GM12878 (cell line): ENCODE measurements at regions not wholly inside any gene's neighbourhood (a gene's known extent, or its start where the extent isn't known, plus 50 kb on each side); places are given as distances from the start of the nearest gene placed in this dataset.

Experiments used
- ATAC-seq: fragments of 200-7000 bp; cut with Tn5 transposase; 3 replicates; pipeline ENCODE4 v1.9.1; 2020; ENCODE audit warnings: mild to moderate bottlenecking, moderate library complexity
- BruUV-seq: library from RNA; stranded (reverse); fragments of 400-500 nt; replicated peaks from 2 replicates; lab custom pipeline; 2021; lab: Mats Ljungman, UMichigan
- CTCF ChIA-PET: fragments of 300-600 bp; sonication (Branson Sonifier 250); formaldehyde crosslinking; extraction: SDS; loops from one replicate; lab custom pipeline; 2021; ENCODE audit warnings: inconsistent platforms; lab: Yijun Ruan, JAX
- POLR2A ChIA-PET: fragments of 350-600 bp; formaldehyde crosslinking; extraction: SDS; loops from one replicate; lab custom pipeline; 2021; ENCODE audit warnings: inconsistent platforms; lab: Charles Lee
- RAD21 ChIA-PET: fragments of 300-600 bp; sonication (Branson Sonifier 250); formaldehyde crosslinking; loops from one replicate; lab custom pipeline; 2023; ENCODE audit warnings: antibody characterized with exemption; ENCODE audit not compliant: unreplicated experiment; lab: Charles Lee
- SMC1A ChIA-PET: fragments of 300-600 bp; sonication (Branson Sonifier 250); formaldehyde crosslinking; loops from one replicate; lab custom pipeline; 2023; ENCODE audit not compliant: unreplicated experiment, uncharacterized antibody; lab: Charles Lee
- DNase-seq: peaks from one replicate; pipeline ENCODE4 v3.0.0-alpha.2; 2011; ENCODE audit warnings: low read depth, low spot score
- FAIRE-seq: peaks from 3 replicates; lab custom pipeline; 2011; peaks lifted over from hg19 to GRCh38; lab: Jason Lieb, UNC
- H2AFZ ChIP-seq: 2 replicates; pipeline ENCODE4 v1.6.0; 2011; ENCODE audit warnings: low read depth, low read length, control low read depth; ENCODE audit not compliant: control insufficient read depth
- H3K27ac ChIP-seq: 2 replicates; pipeline ENCODE4 v1.5.1; 2011; ENCODE audit warnings: control low read depth; ENCODE audit not compliant: control insufficient read depth, insufficient read depth
- H3K27me3 ChIP-seq, 2 experiments: replicated peaks in 1 of 2; 2 replicates each; pipeline versions ENCODE4 v1.6.0 to v1.6.1; 2011; ENCODE audit warnings: low read length in 1 of 2; ENCODE audit not compliant: control insufficient read depth in 2 of 2, insufficient read depth in 2 of 2
- H3K36me3 ChIP-seq, 2 experiments: 2 replicates each; pipeline ENCODE4 v1.5.1; 2011; ENCODE audit warnings: low read length in 1 of 2; ENCODE audit not compliant: control insufficient read depth in 2 of 2, insufficient read depth in 2 of 2
- H3K4me1 ChIP-seq: 2 replicates; pipeline ENCODE4 v1.6.1; 2011; ENCODE audit warnings: mild to moderate bottlenecking, low read length, moderate library complexity, mixed read lengths; ENCODE audit not compliant: control insufficient read depth, insufficient read depth
- H3K4me2 ChIP-seq: 2 replicates; pipeline ENCODE4 v1.6.0; 2011; ENCODE audit warnings: control low read depth; ENCODE audit not compliant: control insufficient read depth, insufficient read depth
- H3K4me3 ChIP-seq: fragments of 200-600 bp; sonication (generic); 2 replicates; pipeline ENCODE4 v1.5.1; 2016
- H3K79me2 ChIP-seq: 2 replicates; pipeline ENCODE4 v1.6.0; 2011; ENCODE audit warnings: low read length; ENCODE audit not compliant: control insufficient read depth, insufficient read depth
- H3K9ac ChIP-seq: 2 replicates; pipeline ENCODE4 v1.8.0; 2011; ENCODE audit warnings: low read length, control low read depth, mixed read lengths; ENCODE audit not compliant: control insufficient read depth, insufficient read depth
- H3K9me3 ChIP-seq: replicated peaks from 3 replicates; pipeline ENCODE4 v1.5.1; 2011; ENCODE audit warnings: mild to moderate bottlenecking, low read length; ENCODE audit not compliant: control insufficient read depth, insufficient read depth
- H4K20me1 ChIP-seq: 2 replicates; pipeline ENCODE4 v1.6.0; 2011; ENCODE audit not compliant: control insufficient read depth, insufficient read depth
- ASH2L ChIP-seq: fragments of 300-600, 200-600 bp; sonication (generic); IDR thresholded peaks from 2 replicates; pipeline ENCODE4 v1.6.1; 2017; ENCODE audit warnings: low read depth, mild to moderate bottlenecking, borderline replicate concordance
- BCL11A ChIP-seq: IDR thresholded peaks from 2 replicates; pipeline ENCODE4 v1.6.1; 2011; ENCODE audit warnings: low read depth, low read length
- PAX5 ChIP-seq: IDR thresholded peaks from 2 replicates; pipeline ENCODE4 v1.6.1; 2011; ENCODE audit warnings: low read depth, low read length, borderline replicate concordance
- POLR2AphosphoS5 ChIP-seq: IDR thresholded peaks from 2 replicates; pipeline ENCODE4 v1.6.1; 2011; ENCODE audit warnings: mild to moderate bottlenecking, low read length, inconsistent platforms
- ZNF217 ChIP-seq: fragments of 450-650 bp; IDR thresholded peaks from 2 replicates; pipeline ENCODE4 v1.6.1; 2017; ENCODE audit warnings: antibody characterized with exemption, mild to moderate bottlenecking
- WGBS: methylation state at CpG from one replicate; pipeline ENCODE4 v1.1.6; 2016; ENCODE audit warnings: low lambda C conversion rate; ENCODE audit not compliant: insufficient replicate concordance, insufficient coverage; ENCODE audit errors: missing lambda C conversion rate; 5-methylcytosine and 5-hydroxymethylcytosine counted together
- in situ Hi-C: fragments of 300-500 bp; cut with MboI; formaldehyde crosslinking; loops from 9 replicates; pipeline ENCODE4 v1.14.3; 2018; ENCODE audit warnings: mixed read lengths
- intact Hi-C: fragments of 100-400 bp; cut with micrococcal nuclease; formaldehyde crosslinking; loops from one replicate; pipeline ENCODE4 v1.14.2; 2022; ENCODE audit not compliant: unreplicated experiment

GRCh38 chr4:135545616-135546317, 1344.2 kb upstream of the PABPC4L start:
- no peak overlapping the region for H3K4me2 ChIP-seq
- intact Hi-C loops = no loop called here
- no peak overlapping the region for H2AFZ ChIP-seq
- H3K27me3 ChIP-seq = no peaks in the 10 kb centered on the region
- RAD21 ChIA-PET = no interaction called here
- H3K9me3 ChIP-seq = no peaks in the 10 kb centered on the region
- no peaks in the 10 kb centered on the region for H3K36me3 ChIP-seq
- no peak overlapping the region for H3K27ac ChIP-seq
- H3K79me2 ChIP-seq = no peaks in the 10 kb centered on the region
- SMC1A ChIA-PET = no interaction called here
- BruUV-seq = no TSS peak
- ATAC-seq = no peak
- H3K4me1 ChIP-seq = no peaks in the 10 kb centered on the region
- 0% methylated on average over 1 of the region's 1 CpG for WGBS
- CTCF ChIA-PET = interaction anchor here (0.6 kb wide), 1 partner anchor 41 kb away, joined by 3 read pairs; no protein-coding TSS in a partner anchor
- TF ChIP-seq ZNF217 (no peak), ASH2L (no peak), PAX5 (no peak)
- in situ Hi-C loops = no loop called here
- DNase-seq = no peak
- no peak overlapping the region for H3K4me3 ChIP-seq
- FAIRE-seq = no peak
- H3K9ac ChIP-seq = no peak overlapping the region
- POLR2A ChIA-PET = no interaction called here
- no peaks in the 10 kb centered on the region for H4K20me1 ChIP-seq

GRCh38 chr4:135538698-135539097, 1337.1 kb upstream of the PABPC4L start:
- ATAC-seq = no peak
- H3K4me2 ChIP-seq = no peak overlapping the region
- no peak overlapping the region for H3K27ac ChIP-seq
- ChIA-PET POLR2A (no interaction called here), SMC1A (no interaction called here), CTCF (no interaction called here), RAD21 (no interaction called here)
- H3K4me1 ChIP-seq = no peaks in the 10 kb centered on the region
- no peaks in the 10 kb centered on the region for H3K36me3 ChIP-seq
- H4K20me1 ChIP-seq = no peaks in the 10 kb centered on the region
- in situ Hi-C loops = no loop called here
- intact Hi-C loops = no loop called here
- no peaks in the 10 kb centered on the region for H3K79me2 ChIP-seq
- H3K27me3 ChIP-seq = no peaks in the 10 kb centered on the region
- DNase-seq = no peak
- no peaks in the 10 kb centered on the region for H3K9me3 ChIP-seq
- H3K4me3 ChIP-seq = no peak overlapping the region
- no peak for FAIRE-seq
- no TSS peak for BruUV-seq
- no peak overlapping the region for H3K9ac ChIP-seq
- H2AFZ ChIP-seq = no peak overlapping the region
- WGBS = 61% methylated on average over 13 of the region's 13 CpGs
- no peak for TF ChIP-seq POLR2AphosphoS5
- no peak for TF ChIP-seq BCL11A
